GM12878 (cell line): ENCODE measurements at regions not wholly inside any gene's neighbourhood (a gene's known extent, or its start where the extent isn't known, plus 50 kb on each side); places are given as distances from the start of the nearest gene placed in this dataset.

Source experiments
- ATAC-seq: fragments of 200-7000 bp; cut with Tn5 transposase; 3 replicates; pipeline ENCODE4 v1.9.1; 2020; ENCODE audit warnings: mild to moderate bottlenecking, moderate library complexity
- BruUV-seq: library from RNA; stranded (reverse); fragments of 400-500 nt; replicated peaks from 2 replicates; lab custom pipeline; 2021; lab: Mats Ljungman, UMichigan
- CTCF ChIA-PET: fragments of 300-600 bp; sonication (Branson Sonifier 250); formaldehyde crosslinking; extraction: SDS; loops from one replicate; lab custom pipeline; 2021; ENCODE audit warnings: inconsistent platforms; lab: Yijun Ruan, JAX
- POLR2A ChIA-PET: fragments of 350-600 bp; formaldehyde crosslinking; extraction: SDS; loops from one replicate; lab custom pipeline; 2021; ENCODE audit warnings: inconsistent platforms; lab: Charles Lee
- RAD21 ChIA-PET: fragments of 300-600 bp; sonication (Branson Sonifier 250); formaldehyde crosslinking; loops from one replicate; lab custom pipeline; 2023; ENCODE audit warnings: antibody characterized with exemption; ENCODE audit not compliant: unreplicated experiment; lab: Charles Lee
- SMC1A ChIA-PET: fragments of 300-600 bp; sonication (Branson Sonifier 250); formaldehyde crosslinking; loops from one replicate; lab custom pipeline; 2023; ENCODE audit not compliant: unreplicated experiment, uncharacterized antibody; lab: Charles Lee
- DNase-seq: peaks from one replicate; pipeline ENCODE4 v3.0.0-alpha.2; 2011; ENCODE audit warnings: low read depth, low spot score
- FAIRE-seq: peaks from 3 replicates; lab custom pipeline; 2011; peaks lifted over from hg19 to GRCh38; lab: Jason Lieb, UNC
- H2AFZ ChIP-seq: 2 replicates; pipeline ENCODE4 v1.6.0; 2011; ENCODE audit warnings: low read depth, low read length, control low read depth; ENCODE audit not compliant: control insufficient read depth
- H3K27ac ChIP-seq: 2 replicates; pipeline ENCODE4 v1.5.1; 2011; ENCODE audit warnings: control low read depth; ENCODE audit not compliant: control insufficient read depth, insufficient read depth
- H3K27me3 ChIP-seq, 2 experiments: replicated peaks in 1 of 2; 2 replicates each; pipeline versions ENCODE4 v1.6.0 to v1.6.1; 2011; ENCODE audit warnings: low read length in 1 of 2; ENCODE audit not compliant: control insufficient read depth in 2 of 2, insufficient read depth in 2 of 2
- H3K36me3 ChIP-seq, 2 experiments: 2 replicates each; pipeline ENCODE4 v1.5.1; 2011; ENCODE audit warnings: low read length in 1 of 2; ENCODE audit not compliant: control insufficient read depth in 2 of 2, insufficient read depth in 2 of 2
- H3K4me1 ChIP-seq: 2 replicates; pipeline ENCODE4 v1.6.1; 2011; ENCODE audit warnings: mild to moderate bottlenecking, low read length, moderate library complexity, mixed read lengths; ENCODE audit not compliant: control insufficient read depth, insufficient read depth
- H3K4me2 ChIP-seq: 2 replicates; pipeline ENCODE4 v1.6.0; 2011; ENCODE audit warnings: control low read depth; ENCODE audit not compliant: control insufficient read depth, insufficient read depth
- H3K4me3 ChIP-seq: fragments of 200-600 bp; sonication (generic); 2 replicates; pipeline ENCODE4 v1.5.1; 2016
- H3K79me2 ChIP-seq: 2 replicates; pipeline ENCODE4 v1.6.0; 2011; ENCODE audit warnings: low read length; ENCODE audit not compliant: control insufficient read depth, insufficient read depth
- H3K9ac ChIP-seq: 2 replicates; pipeline ENCODE4 v1.8.0; 2011; ENCODE audit warnings: low read length, control low read depth, mixed read lengths; ENCODE audit not compliant: control insufficient read depth, insufficient read depth
- H3K9me3 ChIP-seq: replicated peaks from 3 replicates; pipeline ENCODE4 v1.5.1; 2011; ENCODE audit warnings: mild to moderate bottlenecking, low read length; ENCODE audit not compliant: control insufficient read depth, insufficient read depth
- H4K20me1 ChIP-seq: 2 replicates; pipeline ENCODE4 v1.6.0; 2011; ENCODE audit not compliant: control insufficient read depth, insufficient read depth
- BACH1 ChIP-seq: fragments of 450-650 bp; IDR thresholded peaks from 2 replicates; pipeline ENCODE4 v1.6.1; 2017; ENCODE audit warnings: mild to moderate bottlenecking, borderline replicate concordance
- CEBPB ChIP-seq, 2 experiments: fragments of 150-350 bp in 1 of 2; IDR thresholded peaks; 2 replicates each; pipeline ENCODE4 v1.6.1; 2012 to 2014; ENCODE audit warnings: low read depth in 2 of 2, low read length in 2 of 2, borderline replicate concordance in 1 of 2, inconsistent platforms in 1 of 2
- EZH2 ChIP-seq: IDR thresholded peaks from 2 replicates; pipeline ENCODE4 v1.6.1; 2012; ENCODE audit warnings: low read depth, mild to moderate bottlenecking, control low read depth, inconsistent platforms, low read length, borderline replicate concordance; ENCODE audit not compliant: control insufficient read depth
- HDAC6 ChIP-seq: fragments of 200-600 bp; sonication (generic); IDR thresholded peaks from one replicate; pipeline ENCODE4 v1.8.0; 2017; ENCODE audit warnings: antibody characterized with exemption; ENCODE audit not compliant: unreplicated experiment
- JUNB ChIP-seq: IDR thresholded peaks from 2 replicates; pipeline ENCODE4 v1.6.1; 2016; ENCODE audit warnings: antibody characterized with exemption, mild to moderate bottlenecking
- JUND ChIP-seq: IDR thresholded peaks from 2 replicates; pipeline ENCODE4 v1.6.1; 2012; ENCODE audit warnings: low read depth, mild to moderate bottlenecking, low read length, improper control_type of control experiment, moderate library complexity
- NFYB ChIP-seq: IDR thresholded peaks from 2 replicates; pipeline ENCODE4 v1.6.1; 2011; ENCODE audit warnings: low read depth, mild to moderate bottlenecking, low read length, improper control_type of control experiment, moderate library complexity; ENCODE audit not compliant: insufficient read depth
- NR2F1 ChIP-seq: fragments of 450-650 bp; conservative IDR thresholded peaks from 2 replicates; pipeline ENCODE4 v1.6.1; 2017; ENCODE audit warnings: mild to moderate bottlenecking
- RAD21 ChIP-seq: IDR thresholded peaks from 2 replicates; pipeline ENCODE4 v1.6.1; 2011; ENCODE audit warnings: mild to moderate bottlenecking, low read depth, low read length, moderate library complexity; ENCODE audit not compliant: insufficient read depth
- RAD51 ChIP-seq: fragments of 450-650 bp; IDR thresholded peaks from 2 replicates; pipeline ENCODE4 v1.6.1; 2016; ENCODE audit warnings: moderate library complexity, mild to moderate bottlenecking, inconsistent platforms
- SIX5 ChIP-seq: IDR thresholded peaks from 2 replicates; pipeline ENCODE4 v1.6.1; 2011; ENCODE audit warnings: mild to moderate bottlenecking, low read depth, low read length, moderate library complexity; ENCODE audit not compliant: severe bottlenecking
- SMAD1 ChIP-seq: fragments of 450-650 bp; IDR thresholded peaks from 2 replicates; pipeline ENCODE4 v1.6.1; 2018; ENCODE audit warnings: mild to moderate bottlenecking, low read depth; ENCODE audit not compliant: partially characterized antibody
- SUPT20H ChIP-seq: IDR thresholded peaks from 2 replicates; pipeline ENCODE4 v1.6.1; 2011; ENCODE audit warnings: low read depth, mild to moderate bottlenecking, low read length, moderate library complexity, borderline replicate concordance; ENCODE audit not compliant: control insufficient read depth
- SUZ12 ChIP-seq: fragments of 200-600 bp; sonication (generic); IDR thresholded peaks from one replicate; pipeline ENCODE4 v1.6.1; 2018; ENCODE audit warnings: antibody characterized with exemption, mild to moderate bottlenecking; ENCODE audit not compliant: unreplicated experiment
- YBX1 ChIP-seq: fragments of 450-650 bp; IDR thresholded peaks from 2 replicates; pipeline ENCODE4 v1.6.1; 2016; ENCODE audit warnings: antibody characterized with exemption
- YY1 ChIP-seq: IDR thresholded peaks from 2 replicates; pipeline ENCODE4 v1.6.1; 2011; ENCODE audit warnings: low read depth, mild to moderate bottlenecking, low read length
- ZBTB11 ChIP-seq: fragments of 450-650 bp; formaldehyde crosslinking; IDR thresholded peaks from 2 replicates; pipeline ENCODE4 v1.5.0; 2022; ENCODE audit warnings: mild to moderate bottlenecking, missing genetic modification characterization
- ZSCAN29 ChIP-seq: fragments of 450-650 bp; IDR thresholded peaks from 2 replicates; pipeline ENCODE4 v1.6.1; 2017; ENCODE audit warnings: mild to moderate bottlenecking, moderate library complexity
- WGBS: methylation state at CpG from one replicate; pipeline ENCODE4 v1.1.6; 2016; ENCODE audit warnings: low lambda C conversion rate; ENCODE audit not compliant: insufficient replicate concordance, insufficient coverage; ENCODE audit errors: missing lambda C conversion rate; 5-methylcytosine and 5-hydroxymethylcytosine counted together
- in situ Hi-C: fragments of 300-500 bp; cut with MboI; formaldehyde crosslinking; loops from 9 replicates; pipeline ENCODE4 v1.14.3; 2018; ENCODE audit warnings: mixed read lengths
- intact Hi-C: fragments of 100-400 bp; cut with micrococcal nuclease; formaldehyde crosslinking; loops from one replicate; pipeline ENCODE4 v1.14.2; 2022; ENCODE audit not compliant: unreplicated experiment

GRCh38 chr22:23376256-23376655 is 195.9 kb downstream of the BCR start (continued):
- TF ChIP-seq EZH2 (no peak), YY1 (peak; percentile 58), CEBPB (IDR thresholded peaks at IDR 0.05; ENCODE audit: borderline replicate concordance in 1 of 2, low read depth in 2 of 2, low read length in 2 of 2) (no peak), NR2F1 (no peak), NFYB (peak; percentile 70; the same call in 1 of the 2 replicates), RAD21 (peak; percentile 35; the same call in 1 of the 2 replicates), ZSCAN29 (no peak), SUZ12 (no peak), SUPT20H (no peak)

GRCh38 chr22:23375031-23375827 is 194.9 kb downstream of the BCR start:
- FAIRE-seq (no peak), DNase-seq (no peak), ATAC-seq (no peak)
- no peaks in the 10 kb centered on the region; a peak in 1 of 4 replicates for H3K27me3 ChIP-seq
- no peaks in the 10 kb centered on the region for H4K20me1 ChIP-seq
- H3K9ac ChIP-seq: no peak overlapping the region
- no peaks in the 10 kb centered on the region for H3K9me3 ChIP-seq
- intact Hi-C loops (loop anchor here (5.0 kb wide), 1 partner anchor 53 kb away; no protein-coding TSS in a partner anchor), in situ Hi-C loops (loop anchor here (5.0 to 25.0 kb wide), 2 partner anchors 53 to 563 kb away; no protein-coding TSS in a partner anchor)
- H3K4me2 ChIP-seq: no peak overlapping the region
- H3K4me1 ChIP-seq: no peaks in the 10 kb centered on the region
- BruUV-seq: no TSS peak
- RAD21 ChIA-PET: interaction anchor here (1.1 kb wide), 1 partner anchor 415 kb away, joined by 6 read pairs; no protein-coding TSS in a partner anchor
- no peak overlapping the region for H3K27ac ChIP-seq
- H3K36me3 ChIP-seq: no peaks in the 10 kb centered on the region
- no peaks in the 10 kb centered on the region for H3K79me2 ChIP-seq
- SMC1A ChIA-PET: interaction anchor here (1.0 to 2.8 kb wide), 5 partner anchors 11 to 416 kb away, joined by 3 to 15 read pairs (median 4); no protein-coding TSS in a partner anchor
- no peak overlapping the region for H3K4me3 ChIP-seq
- H2AFZ ChIP-seq: no peak overlapping the region
- 10% methylated on average over 14 of the region's 14 CpGs for WGBS
- CTCF ChIA-PET: interaction anchor here (0.7 to 4.0 kb wide), 9 partner anchors 11 to 418 kb away, joined by 3 to 22 read pairs (median 5); no protein-coding TSS in a partner anchor
- POLR2A ChIA-PET: no interaction called here
- TF ChIP-seq BACH1: no peak
- no peak for TF ChIP-seq SIX5
- TF ChIP-seq YBX1: no peak
- TF ChIP-seq SMAD1: no peak
- TF ChIP-seq RAD51: no peak
- TF ChIP-seq ZBTB11 (CRISPR knock-in tag): no peak
- no peak for TF ChIP-seq JUNB
- no peak for TF ChIP-seq HDAC6
- TF ChIP-seq JUND: no peak
